NCI-H510A (cell line): ENCODE measurements at regions not wholly inside any gene's neighbourhood (a gene's known extent, or its start where the extent isn't known, plus 50 kb on each side); places are given as distances from the start of the nearest gene placed in this dataset.
"Not testable (repeated sequence)": the region's sequence is repeated elsewhere in the genome, so short reads cannot be mapped to it uniquely, and the experiment has no call there.

Experiments
- DNase-seq: peaks from one replicate; lab custom pipeline; 2025; lab: John Stamatoyannopoulos, UW

DNA sequence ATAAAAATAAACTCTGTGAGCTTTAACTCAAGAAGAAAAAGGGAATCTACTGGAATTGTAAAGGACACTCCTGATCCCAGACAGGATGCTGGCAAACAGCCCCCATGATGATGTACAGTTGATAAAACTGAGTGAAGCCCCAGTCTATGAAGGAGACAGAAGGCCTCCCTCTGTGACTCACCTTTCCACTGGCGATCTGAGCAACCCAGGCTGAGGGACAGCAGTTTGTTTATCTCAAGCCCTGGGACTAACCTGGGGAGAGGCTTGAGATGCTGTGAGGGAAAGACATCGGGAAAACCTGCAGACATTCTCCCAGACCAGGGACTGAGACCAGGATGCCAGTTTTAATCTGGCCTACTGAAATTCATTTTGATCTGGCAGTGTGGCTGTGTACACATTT is 104.5 kb upstream of the CDH2 start:
- DNase-seq: no peak

- no peak for DNase-seq
Measured at GRCh38 chr18:28269750-28270149, 92.8 kb upstream of the CDH2 start.

GRCh38 chr18:28267878-28268625 is 91.1 kb upstream of the CDH2 start:
- no peak for DNase-seq

- DNase-seq: no peak
Measured at GRCh38 chr18:28267276-28267675, 90.3 kb upstream of the CDH2 start.

GRCh38 chr18:28256166-28256565 is 79.2 kb upstream of the CDH2 start:
- DNase-seq: no peak

- no peak for DNase-seq
Measured at GRCh38 chr18:28248653-28249052, 71.7 kb upstream of the CDH2 start.

GRCh38 chr18:28240626-28241025 is 63.7 kb upstream of the CDH2 start:
- not testable (repeated sequence) for DNase-seq

GRCh38 chr18:28236487-28236886 is 59.6 kb upstream of the CDH2 start:
- DNase-seq: no peak
